ENCODE measurements at regions not wholly inside any gene's neighbourhood (a gene's known extent, or its start where the extent isn't known, plus 50 kb on each side); places are given as distances from the start of the nearest gene placed in this dataset.
"Not testable (repeated sequence)": the region's sequence is repeated elsewhere in the genome, so short reads cannot be mapped to it uniquely, and the experiment has no call there.

DNA sequence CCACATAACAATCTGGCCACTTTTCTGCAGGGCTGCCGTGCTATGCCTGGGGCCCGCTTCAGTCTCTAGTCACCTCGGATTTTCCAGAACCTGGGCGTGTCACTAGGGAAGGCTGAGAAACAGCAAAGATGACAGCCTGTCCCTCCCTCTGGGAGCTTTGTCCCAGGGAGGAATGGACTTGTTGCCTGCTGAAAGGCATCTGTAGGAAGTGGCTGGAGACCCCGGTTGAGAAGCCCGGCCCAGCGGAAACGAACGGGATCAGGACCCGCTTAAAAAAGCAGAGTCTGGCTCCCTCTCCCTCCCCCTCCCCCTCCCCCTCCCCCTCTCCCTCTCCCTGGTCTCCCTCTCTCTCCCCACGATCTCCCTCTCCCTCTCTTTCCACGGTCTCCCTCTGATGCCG lies 149.5 kb upstream of the ZNF516 start:
- intact Hi-C loops (cut with micrococcal nuclease), result no loop called here

DNA sequence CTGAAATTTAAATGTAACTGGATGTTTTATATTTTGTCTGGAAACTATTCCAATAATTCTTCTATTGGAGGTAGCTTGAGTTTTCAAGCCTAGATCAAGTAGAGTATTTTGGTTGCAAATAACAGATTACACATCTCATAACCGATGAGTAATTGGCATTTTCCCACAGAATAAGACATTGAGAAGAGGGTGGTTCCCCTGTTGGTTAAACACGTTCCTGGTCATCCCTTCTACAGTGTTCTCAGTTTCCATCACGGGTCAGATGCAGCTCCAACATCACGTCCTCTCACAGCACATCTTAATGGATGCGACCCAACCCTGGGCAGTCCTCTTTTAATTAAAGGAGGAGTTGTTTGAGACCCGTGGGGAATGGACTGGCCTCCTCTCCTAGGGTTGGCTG lies 149.0 kb upstream of the ZNF516 start:
- intact Hi-C loops (cut with micrococcal nuclease), result no loop called here

DNA sequence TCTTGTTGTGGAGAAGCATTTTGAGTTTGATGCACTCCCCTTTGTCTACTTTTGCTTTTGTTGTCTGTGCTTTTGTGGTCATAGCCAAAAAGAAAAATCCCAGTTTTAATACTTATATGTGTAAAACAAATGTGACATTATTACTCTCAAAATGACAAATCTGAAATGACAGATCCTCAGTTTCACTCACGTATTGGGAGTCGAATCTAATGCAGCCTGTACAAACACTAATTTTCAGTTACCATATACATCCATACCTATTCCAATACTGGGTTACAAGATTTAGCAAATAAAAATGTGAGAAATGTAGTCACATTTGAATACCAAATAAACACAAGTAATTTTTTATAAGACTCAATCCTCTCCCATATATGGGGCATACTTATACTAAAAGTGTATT lies 148.2 kb upstream of the ZNF516 start:
- intact Hi-C loops (cut with micrococcal nuclease), result no loop called here

DNA sequence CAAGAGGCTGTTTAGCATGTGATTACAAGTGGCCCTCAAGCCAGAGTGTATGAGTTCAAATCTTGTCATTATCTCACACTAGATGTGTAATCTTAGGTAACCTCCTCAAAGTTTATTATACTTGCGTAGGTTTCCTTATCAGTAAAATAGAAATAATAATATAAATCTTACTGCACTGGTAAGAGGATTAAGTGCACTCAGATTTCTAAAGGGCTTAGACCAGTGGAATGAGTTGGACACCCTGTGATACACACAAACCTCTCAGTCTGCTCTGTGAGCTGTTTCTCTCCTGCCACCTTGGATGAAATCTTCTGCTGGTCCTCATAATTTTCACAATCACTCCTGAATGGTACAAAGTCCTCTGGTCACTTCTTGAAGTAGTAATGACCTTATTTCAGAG lies 145.4 kb upstream of the ZNF516 start:
- intact Hi-C loops (cut with micrococcal nuclease), result no loop called here

DNA sequence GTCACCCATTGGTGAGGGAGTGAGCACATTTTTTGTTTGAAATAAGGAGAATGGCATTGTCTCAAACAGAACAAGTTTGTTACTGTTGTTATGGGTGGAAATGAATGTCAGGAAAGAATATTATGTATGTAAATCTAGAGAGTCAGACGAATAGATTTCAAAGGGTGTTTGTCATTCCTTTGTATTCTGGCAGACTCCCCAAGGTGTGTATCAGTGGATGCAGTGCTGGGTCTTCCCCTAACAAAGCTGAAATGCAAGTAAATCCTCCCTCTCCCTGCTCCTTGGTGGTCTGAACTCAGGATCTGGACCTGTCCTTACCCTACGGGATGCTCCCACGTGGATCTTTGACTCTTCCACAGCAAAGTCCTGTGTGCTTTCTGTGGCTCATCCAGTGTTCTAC lies 139.5 kb upstream of the ZNF516 start:
- intact Hi-C loops (cut with micrococcal nuclease), result no loop called here

DNA sequence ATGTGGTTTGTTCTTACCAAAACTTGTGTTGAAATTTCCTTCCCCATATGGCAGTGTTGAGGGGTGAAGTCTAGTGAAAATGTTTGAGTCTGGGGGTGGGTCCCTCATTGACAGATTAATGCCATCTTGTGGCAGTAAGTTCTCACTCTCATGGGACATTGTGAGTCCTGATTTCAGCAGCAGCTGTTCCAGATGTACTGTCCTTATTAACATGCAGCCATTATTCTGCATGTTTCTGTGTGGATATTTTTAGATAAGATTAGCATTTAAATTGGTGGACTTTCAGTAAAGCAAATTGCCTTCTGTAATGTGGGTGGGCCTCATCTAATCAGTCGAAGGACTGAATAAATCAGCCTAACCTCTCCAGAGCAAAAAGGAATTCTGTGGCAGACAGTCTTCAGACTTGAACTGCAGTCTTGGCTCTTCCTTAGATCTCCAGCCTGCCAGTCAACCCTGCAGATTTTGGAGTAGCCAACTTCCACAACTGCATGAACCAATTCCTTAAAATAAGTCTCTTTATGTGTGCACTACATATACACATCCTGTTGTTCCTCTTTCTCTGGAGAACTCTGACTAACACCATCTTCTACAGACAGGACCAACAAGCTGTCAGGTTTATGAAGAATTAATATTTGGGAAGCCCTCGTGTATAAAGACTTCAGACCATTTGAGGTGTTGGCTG lies 138.7 kb upstream of the ZNF516 start:
- intact Hi-C loops (cut with micrococcal nuclease), result no loop called here

DNA sequence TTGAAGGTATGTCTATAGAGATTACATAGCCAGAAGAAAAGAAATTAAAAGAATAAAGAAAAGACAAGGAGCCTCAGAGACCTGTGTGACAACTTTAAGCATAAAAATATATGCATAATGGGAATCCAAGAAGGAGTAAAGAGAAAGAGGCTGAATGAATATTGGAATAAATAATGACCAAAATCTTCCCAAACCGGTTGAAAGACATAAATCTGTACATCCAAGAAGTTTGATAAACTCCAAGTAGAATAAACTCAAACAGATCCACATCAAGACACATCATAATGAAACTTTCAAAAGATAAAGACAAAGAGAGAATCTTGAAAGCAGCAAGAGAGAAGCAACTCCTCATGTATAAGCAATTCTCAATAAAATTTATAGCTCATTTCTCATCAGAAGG lies 132.4 kb upstream of the ZNF516 start:
- intact Hi-C loops (cut with micrococcal nuclease), result no loop called here

DNA sequence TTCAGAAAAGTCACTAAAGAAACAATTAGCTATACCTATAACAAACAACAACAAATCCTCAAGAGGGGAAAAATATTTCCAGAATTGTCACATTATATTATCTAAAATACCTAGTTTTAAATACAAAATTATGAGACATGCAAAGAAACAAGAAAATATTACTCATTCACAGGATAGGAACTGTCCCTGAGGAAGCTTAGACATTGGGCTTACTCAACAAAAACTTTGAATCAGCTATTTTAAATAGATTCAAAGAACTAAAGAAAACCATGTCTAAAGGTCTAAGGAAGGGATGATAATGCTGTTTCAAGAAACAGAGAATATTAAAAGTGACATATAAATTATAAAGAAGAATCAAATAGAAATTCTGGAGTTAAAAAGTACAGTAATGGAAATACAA lies 131.9 kb upstream of the ZNF516 start:
- intact Hi-C loops (cut with micrococcal nuclease), result no loop called here

DNA sequence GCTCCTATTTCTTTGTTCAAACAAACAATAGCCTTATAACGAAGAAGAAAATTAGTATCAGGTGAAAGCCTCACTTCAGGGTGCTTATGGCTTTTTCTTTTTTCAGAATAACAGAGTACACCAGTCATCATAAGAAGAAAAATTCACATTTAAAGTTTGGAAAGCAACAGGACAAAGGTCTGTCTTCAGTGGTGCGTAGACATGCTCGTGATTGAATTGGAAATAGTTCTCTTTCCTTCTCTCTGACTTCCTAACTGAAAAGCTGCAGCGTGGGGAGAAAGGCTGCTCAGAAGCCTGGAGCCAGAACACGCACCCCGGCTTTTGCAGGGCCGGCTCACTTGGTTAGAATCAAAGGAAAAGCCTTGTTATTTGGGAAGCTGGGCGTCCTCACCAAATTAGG lies 127.6 kb upstream of the ZNF516 start:
- intact Hi-C loops (cut with micrococcal nuclease), result loop anchor here (5.0 kb wide), 1 partner anchor 85 kb away; no protein-coding TSS in a partner anchor

DNA sequence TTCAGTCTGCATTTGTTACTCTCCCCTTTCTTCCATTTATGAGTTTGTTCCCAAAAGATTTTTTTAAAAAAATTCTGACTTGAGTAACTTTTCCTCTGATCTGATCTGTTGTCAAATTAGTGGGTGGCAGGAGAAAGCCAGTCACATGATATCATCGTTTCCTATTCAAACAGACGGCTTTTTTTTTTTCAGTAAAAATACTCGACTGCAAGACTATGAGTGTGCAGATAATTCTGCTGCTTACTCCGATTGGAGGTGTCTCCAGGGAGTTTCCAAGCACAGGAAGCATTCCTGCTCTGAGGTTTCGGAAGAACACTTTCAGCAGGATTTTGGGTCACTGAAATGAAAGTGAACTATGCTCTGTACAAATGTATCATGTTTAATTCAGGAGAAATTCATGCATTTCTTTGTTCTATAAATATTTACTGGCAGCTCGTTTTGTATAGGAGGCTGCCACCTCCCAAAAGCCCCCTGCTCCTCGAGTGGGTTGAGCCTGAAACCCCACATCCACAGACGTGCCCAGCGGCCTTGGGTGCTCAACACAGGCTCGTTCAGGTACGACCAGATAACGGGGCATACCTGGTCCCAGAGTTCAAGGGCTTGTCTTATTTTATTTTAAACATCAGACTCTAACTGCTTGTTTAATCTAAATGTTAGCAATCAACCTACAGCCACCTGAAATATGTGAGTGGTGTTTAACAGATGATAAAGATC lies 126.9 kb upstream of the ZNF516 start:
- intact Hi-C loops (cut with micrococcal nuclease), result loop anchor here (2.0 to 5.0 kb wide), 2 partner anchors 85 to 223 kb away; no protein-coding TSS in a partner anchor

DNA sequence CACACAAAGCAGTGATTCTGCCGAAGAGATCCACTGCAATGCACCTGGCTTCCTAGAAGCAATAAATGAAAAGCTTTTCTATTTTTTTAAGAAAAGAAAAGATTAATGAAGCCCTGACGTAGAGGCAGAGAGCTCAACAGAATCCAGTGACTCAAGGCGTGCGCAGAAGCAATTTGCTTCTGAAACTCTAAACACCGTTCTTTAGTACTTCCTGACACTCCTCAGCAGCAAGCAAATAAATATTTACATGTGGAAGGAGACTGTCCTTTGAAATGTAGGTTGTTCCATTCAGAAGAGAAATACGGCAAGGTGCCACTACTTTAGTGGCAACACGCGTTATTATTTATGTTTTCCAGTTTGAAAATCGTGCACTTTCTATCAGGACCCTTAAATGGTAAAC lies 126.2 kb upstream of the ZNF516 start:
- intact Hi-C loops (cut with micrococcal nuclease), result loop anchor here (2.0 to 5.0 kb wide), 2 partner anchors 86 to 222 kb away; no protein-coding TSS in a partner anchor

DNA sequence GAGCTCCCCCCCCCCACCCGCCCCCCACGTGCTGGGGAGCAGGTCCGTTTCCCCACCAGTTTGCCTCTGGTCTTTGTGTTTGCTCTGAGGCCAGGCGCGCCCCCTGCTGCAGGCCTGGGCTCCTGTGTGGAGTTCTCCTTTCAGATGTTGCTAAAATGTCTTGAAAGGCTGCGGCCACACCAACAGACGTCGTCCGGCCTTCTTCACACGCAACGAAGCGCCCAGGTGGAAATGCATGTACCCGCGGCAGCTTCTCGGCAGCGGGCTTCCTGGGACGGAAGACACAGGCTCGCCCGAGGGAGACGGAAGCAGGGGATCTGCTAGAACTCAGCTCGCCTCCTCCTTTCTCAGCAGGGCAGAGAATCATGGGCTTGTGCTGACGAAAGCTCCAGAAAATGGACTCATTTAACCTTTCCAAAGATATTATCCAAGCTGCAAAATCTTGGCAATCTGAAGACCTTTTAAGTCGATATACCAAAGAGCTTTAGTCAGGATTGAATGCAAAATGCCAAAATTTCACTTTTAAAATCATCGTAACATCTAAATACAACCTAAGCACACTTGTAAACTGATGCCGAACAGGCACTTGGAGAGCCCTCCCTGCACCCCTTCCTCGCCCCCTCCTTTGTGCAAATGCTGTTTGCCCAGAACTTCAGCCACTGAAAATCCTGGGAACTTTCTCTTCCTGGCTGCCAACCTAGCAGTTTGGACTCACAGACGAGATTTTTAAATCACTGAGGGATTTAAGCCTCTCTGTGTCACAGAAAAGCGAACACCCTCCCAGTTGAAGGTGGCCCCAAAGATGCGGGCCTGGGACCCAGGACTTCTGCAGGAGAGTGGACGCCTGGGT lies 125.5 kb upstream of the ZNF516 start:
- intact Hi-C loops (cut with micrococcal nuclease), result loop anchor here (2.0 to 5.0 kb wide), 2 partner anchors 87 to 222 kb away; no protein-coding TSS in a partner anchor

DNA sequence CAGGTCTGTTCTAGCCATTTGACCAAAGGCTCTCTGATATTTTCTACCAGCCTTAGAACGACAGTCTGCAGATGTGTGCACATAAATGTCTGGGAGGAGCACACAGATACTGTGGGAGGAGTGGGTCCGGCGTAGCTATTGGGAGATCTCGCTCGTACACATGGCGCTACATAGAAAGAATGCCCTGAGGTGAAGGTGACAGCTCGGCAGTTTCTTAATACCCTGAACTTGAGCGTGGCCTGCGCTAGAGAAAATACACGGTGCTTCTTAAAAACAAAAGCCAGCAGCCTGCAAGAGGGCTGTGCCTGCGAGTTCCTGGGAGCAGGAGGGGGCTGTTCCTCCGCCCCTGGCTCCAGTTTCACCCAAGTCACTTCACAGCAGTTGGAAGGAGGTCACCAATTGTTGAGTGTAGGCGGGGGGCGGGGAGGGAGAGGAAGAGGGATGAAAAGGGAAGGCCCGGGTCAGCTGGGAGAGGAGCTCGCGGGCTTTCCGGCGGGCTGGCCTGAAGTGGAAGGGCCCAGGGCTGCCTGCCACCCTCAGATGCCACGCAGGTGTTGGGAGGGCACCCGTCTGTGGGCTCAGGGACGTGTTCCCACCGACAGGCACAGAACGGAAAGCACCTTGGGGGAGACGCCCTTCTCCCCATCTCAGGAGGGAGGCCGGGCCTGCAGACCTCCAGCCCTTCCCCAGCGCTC lies 124.7 kb upstream of the ZNF516 start:
- intact Hi-C loops (cut with micrococcal nuclease), result loop anchor here (2.0 to 5.0 kb wide), 2 partner anchors 88 to 221 kb away; no protein-coding TSS in a partner anchor

DNA sequence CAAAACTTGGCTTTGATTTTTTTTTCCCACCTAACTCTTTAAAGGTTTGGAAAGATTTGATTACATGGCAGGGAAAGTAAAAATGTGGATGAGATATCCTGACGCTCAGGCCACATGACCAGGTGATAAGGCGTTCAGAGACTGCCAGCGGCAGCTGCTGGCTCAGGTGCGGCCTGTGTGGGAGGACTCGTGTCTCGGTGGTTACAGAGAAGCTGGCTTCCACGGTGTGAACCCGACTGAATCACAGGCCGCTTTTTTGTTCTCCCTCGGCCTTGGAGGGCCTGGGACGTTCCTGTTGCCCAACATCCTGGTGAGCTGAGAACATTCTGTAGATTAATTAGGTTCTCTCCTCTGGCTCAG lies 124.2 kb upstream of the ZNF516 start:
- intact Hi-C loops (cut with micrococcal nuclease), result no loop called here

DNA sequence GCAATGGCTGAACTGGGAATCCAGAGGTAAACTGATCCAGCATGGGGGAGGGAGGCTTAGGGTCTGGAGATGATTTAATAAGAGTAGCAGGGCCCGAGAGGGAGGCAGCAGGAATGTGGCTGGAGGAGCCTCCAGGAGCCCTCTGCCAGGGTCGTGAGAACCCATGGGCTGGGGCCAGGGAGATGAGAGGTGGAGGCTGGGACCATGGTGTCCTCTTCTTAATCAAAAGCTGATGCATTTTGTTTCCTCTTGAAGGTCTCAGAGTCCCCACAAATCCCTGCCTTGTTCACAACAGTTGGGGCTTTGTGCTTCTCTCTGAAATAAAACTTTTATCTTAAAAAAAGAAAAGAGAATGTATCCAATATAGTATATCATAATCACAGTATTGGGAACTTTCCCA lies 123.7 kb upstream of the ZNF516 start:
- intact Hi-C loops (cut with micrococcal nuclease), result no loop called here

DNA sequence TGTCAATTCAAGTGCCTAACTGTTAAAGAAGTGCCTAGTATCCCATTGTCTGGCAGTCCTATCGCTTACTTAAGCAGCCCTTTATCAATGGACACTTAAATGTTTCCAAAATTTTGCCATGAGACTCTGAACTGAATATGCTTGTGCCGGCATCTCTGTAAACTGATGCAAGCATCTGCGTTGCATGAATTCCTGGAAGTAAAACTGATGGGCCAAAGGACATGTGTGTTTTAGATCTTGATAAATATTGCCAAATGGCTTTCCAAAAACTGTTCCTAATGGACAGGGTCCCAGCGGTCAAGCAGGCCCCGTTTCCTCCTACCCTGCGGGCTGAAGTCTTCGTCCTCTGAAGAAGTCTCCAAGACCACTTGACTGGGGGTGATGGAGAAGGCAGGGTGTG lies 121.3 kb upstream of the ZNF516 start:
- intact Hi-C loops (cut with micrococcal nuclease), result no loop called here

DNA sequence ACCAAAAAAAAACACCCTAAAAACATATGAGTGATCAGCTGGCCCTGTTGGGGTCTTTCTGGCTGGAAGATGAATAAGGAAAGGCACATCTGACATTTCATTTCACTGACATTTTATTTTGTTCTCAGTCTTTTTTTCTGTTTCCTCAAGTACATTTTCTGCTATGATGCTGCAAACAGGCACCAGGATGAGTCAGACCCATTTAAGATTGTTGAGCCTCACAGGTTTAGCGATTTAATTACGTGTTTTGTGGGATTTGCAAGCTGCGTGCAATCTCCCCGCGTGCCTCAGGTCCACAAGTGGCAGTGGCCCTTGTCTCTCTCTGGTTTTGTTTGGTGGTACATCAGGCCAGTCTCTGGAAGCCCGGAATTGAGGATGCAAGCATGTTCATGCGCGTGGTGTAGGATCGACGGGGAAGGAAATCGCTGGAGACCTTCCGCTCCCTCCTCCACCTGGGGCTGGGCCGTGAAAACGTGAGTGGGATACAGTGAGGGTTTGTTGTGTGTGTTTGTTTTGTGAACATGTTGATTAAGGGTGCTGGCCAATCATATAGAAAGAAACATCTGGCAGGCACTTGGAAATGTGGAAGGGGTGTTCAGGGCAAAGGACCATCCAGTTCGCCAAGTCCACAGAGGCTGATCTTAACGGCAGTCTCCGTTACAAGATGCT lies 120.2 kb upstream of the ZNF516 start:
- intact Hi-C loops (cut with micrococcal nuclease), result no loop called here

DNA sequence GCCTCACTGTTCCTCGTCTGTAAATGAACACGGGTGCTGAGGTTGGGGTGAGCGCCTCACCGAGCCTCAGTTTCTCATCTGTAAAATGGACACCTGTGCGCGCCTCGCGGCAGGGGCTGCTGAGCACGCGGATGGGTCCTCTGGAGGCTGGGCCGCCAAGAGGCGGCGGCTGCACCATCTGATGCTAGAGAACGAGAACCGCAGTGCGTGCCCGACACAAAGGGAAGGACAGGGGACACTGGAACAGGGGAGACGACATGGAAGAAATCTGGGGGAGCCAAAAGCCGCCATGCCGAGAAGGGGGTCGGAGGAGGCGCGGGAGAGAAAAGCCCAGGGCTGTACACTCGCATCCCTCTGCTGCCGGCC lies 118.7 kb upstream of the ZNF516 start:
- intact Hi-C loops (cut with micrococcal nuclease), result no loop called here

DNA sequence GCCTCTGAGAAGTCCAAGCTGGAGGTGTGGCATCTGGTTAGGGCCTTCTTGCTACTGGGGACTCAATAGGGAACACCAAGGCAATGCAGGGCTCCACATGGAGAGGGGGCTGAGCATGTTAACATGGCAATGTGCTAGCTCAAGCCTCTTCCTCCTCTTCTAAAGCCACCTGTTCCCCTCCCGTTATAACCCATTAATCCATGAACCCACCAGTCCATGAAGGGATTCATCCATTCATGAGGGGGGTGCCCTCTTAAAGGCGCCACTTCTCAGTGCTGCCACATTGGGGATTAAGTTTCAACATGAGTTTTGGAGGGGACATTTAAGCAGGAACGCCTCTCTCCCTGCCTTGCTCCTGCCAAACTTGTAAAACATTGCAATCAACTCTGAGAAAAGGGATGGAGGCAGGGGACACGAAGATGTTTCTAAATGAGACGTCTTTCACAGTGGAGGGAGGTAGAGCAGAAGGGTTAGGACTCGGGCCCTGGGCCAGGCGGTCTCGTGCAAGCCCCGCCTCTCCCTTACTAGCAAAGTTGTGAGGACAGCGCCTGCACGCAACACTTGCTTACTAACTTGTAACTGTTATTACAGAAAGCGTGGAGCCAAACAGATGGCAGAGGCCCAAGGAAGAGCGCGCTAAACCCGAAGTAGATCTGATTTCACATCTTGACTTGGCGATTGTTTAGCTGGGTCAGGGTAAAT lies 118.2 kb upstream of the ZNF516 start:
- intact Hi-C loops (cut with micrococcal nuclease), result no loop called here

DNA sequence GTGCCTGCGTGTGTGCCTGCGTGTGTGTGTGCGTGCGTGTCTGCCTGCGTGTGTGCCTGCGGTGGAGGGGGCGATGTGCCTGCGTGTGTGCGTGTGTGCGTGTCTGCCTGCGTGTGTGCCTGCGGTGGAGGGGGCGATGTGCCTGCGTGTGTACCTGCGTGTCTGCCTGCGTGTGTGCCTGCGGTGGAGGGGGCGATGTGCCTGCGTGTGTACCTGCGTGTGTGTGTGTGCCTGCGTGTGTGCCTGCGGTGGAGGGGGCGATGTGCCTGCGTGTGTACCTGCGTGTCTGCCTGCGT lies 116.7 kb upstream of the ZNF516 start:
- intact Hi-C loops (cut with micrococcal nuclease), result not testable (repeated sequence)

All from T-helper 1 cell treated with Interleukin-12 subunit alpha and Interleukin-12 subunit beta and Interleukin-4 antibody, amounts not matched to agents 30 ng/mL and 1 ng/mL, for 36 hours (primary cell).